HG02970 (cell line): ENCODE measurements at regions not wholly inside any gene's neighbourhood (a gene's known extent, or its start where the extent isn't known, plus 50 kb on each side); places are given as distances from the start of the nearest gene placed in this dataset.

Experiments
- ATAC-seq: cut with Tn5 transposase; IDR thresholded peaks from one replicate; pipeline ENCODE4 v1.9.1; 2021; ENCODE audit warnings: mild to moderate bottlenecking, moderate library complexity, moderate number of reproducible peaks; ENCODE audit not compliant: unreplicated experiment, low FRiP score

DNA sequence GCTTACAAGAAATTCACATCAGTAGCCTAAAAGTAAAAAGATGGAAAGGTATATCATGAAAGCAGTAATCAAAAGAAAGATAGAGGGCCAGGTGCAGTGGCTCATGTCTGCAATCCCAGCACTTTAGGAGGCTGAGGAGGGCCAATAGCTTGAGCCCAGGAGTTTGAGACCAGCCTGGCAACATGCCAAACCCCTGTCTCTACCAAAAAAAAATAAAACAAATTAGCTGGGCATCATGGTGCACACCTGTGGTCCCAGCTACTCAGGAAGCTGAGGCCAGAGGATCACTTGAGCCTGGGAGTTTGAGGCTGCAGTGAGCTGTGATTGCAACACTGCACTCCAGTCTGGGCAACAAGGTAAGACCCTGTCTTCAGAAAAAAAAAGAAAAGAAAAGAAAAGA, 55.5 kb downstream of the GSPT2 start:
- no peak for ATAC-seq

DNA sequence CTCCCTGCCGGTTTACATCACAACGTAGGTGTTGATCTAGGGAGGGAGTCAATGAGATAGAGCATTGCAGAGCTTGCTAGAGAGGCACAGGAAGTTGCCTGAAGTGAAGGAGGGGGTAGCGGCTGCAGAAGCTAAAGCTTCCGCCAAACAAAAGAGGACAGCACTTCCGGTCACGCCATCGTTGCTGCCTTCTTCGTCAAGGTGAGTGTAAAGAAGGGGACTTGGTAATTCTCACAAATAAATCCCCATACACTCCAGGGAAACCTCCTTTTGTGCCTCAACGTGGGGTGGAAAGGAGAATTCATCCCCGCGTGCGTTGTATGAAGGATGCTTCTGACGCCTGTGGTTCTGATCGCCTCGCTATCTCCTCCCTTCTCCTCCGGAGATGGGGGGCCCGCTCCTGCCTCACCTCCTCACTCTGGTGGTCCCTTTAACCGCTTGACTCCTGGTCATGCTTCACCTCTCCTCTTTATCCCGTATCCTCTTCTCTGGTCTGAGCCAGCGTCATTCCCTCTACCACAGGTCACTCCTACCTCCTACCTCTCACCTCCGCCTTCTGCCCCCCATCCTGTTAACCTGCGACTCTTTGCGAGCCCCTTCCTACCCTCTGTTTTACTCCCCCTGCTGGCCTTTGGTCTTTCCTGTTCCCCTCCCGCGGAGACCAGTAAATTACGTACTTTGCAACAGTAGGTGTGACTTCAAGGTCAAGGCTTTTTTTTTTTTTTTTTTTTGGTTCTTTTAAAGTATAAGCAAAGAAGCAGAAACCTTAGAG, 59.9 kb downstream of the GSPT2 start:
- peak; percentile 77 for ATAC-seq

DNA sequence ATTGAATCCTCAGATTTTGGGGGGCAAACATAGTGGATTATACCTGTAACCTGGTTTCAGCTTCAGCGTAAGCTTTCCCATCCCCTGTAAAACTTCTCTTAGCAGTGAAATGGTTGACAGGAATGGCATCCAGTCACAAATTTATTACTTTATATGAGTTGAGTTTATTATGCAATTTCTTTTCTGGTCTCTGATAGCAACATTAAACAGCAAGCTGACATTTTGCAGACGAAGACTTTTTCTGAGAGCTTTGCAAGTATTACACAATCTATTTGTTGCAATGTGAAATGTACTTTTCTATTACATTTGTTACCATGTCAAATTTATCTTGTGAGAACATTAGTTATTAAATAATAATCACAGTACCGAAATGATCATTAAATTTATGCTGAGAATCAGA, 60.6 kb downstream of the GSPT2 start:
- ATAC-seq, result no peak

DNA sequence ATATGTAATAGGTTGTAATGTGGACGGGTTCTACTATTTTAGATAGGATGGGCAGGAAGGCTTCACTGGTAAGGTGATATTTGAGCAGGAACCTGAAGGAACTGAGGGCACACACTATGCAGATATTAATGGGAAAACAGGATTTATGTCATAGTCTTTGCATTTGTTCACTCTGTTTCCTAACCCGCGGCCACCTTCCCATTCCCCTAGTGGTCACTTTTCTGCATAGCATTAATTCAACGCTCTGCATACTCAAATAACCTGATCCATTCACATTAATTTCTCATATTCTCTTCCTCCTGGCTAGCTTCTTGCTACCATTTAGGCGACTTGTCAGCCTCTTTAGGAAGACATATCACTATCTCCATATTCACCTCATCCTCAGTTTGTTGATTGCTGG, 61.5 kb downstream of the GSPT2 start:
- ATAC-seq, result no peak

DNA sequence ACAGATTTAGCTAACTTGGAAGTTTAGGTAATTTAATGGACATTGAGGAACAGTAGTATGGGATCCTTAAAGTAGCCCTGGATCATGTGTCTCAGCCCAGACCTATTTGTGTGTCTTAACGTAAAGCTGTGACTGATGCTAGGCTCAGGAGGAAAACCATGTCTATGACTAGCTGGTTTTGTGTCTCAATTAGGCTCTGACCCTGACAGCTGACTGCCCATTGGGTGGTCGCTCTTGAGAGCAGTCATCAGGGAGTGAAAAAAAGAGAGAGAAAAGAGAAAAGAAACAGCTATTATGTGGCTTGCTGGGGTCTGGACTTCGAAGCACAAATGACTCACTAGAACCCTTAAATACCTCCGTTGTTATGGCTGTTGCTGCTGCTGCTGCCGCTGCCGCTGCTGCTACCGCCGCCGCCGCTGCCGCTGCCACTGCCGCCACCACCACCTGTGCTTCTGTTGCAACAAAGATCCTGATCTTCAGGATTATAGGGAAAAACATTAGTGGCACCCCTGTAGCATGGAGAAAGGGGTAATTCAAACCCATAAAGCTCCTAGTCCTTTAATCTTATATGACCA, 70.7 kb downstream of the GSPT2 start:
- ATAC-seq, result no peak

DNA sequence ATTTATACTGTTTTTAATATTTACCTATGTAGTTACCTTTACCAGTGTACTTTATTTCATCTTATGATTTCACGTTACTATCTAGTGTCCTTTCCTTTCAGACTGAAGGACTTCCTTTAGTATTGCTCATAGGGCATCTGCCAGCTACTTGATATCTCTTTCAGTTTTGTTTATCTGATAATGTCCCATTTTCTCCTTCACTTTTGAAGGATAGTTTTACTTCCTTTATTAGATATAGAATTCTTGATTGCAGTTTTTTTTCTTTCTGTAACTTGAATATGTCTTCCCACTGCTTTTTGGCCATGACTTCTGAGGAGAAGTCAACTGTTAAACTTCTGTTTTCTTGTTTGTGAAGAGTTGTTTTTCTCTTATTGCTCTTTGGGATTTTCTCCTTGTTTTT, 69.4 kb upstream of the MAGED1 start:
- no peak for ATAC-seq

DNA sequence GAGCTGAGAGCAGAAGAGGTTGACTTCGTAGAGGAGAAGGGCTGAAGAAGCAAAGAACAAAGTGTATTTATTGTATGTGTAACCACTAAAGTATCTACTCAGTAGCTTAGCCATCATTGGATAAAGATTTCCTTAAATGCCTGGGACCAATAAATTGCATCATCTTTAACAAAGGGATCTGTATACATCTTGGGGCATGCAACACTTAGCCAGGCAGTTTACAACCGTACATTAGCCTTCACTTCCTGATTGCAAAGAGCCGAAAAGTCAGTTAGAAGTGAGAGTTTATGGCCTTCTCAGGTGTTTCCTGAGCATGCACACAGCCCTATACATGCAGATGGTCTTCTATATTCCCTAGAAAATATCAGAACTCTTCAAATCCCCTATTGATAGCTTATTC, 68.0 kb upstream of the MAGED1 start:
- ATAC-seq, result no peak

DNA sequence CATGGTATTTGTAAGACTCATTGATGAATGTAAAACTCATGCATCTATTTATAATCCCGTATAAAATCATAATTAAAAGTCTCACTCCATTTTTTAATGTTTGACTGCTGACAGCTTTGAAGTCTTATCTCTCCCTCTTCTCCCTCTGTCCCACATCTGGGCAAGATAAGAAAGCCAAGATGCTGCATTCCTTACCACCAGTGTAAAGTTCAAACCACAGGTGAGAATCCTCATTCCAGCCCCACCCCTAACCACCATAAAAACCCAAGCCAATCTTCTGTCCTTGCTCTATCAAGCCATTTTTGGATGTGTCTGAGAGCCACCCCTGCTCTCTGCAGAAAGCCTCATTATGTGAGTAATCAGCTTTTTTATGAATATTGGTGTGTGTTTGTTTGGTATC, 59.3 kb upstream of the MAGED1 start:
- ATAC-seq, result no peak

DNA sequence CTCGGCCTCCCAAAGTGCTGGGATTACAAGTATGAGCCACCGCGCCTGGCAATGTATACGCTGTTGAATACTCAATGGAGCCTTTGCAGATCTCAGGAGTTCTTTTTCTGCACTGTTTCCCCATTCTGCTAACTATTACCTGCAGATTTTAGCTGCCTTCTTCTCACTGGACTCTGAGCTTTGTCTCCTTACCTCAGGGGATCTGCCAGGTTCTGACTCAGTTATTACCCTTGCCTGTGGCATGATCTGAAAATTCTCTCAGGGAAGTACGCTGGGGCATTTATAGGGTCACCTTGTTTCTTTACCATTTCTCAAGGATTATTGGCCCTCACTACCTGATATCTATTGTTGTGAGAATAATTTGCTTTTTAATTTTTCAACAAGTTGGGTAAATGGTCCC, 56.6 kb upstream of the MAGED1 start:
- no peak for ATAC-seq

DNA sequence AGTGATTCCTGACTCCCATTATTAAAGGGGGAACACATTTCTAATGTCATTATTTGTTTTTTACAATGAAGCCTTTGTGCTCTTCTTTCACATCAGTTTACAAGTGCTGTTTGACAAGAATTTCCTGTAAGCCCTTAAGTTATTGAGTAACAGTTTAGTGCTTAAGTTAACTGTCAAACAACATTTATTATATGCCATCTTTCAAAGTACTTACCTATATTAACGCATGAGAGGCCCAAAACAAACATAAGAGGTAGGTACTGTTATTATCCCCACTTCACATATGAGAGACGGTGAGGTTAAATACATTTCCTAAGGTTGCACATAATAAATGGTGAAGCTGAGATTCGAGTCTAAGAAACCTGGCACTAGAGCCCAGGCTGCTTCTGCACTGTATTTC, 56.0 kb upstream of the MAGED1 start:
- no peak for ATAC-seq

DNA sequence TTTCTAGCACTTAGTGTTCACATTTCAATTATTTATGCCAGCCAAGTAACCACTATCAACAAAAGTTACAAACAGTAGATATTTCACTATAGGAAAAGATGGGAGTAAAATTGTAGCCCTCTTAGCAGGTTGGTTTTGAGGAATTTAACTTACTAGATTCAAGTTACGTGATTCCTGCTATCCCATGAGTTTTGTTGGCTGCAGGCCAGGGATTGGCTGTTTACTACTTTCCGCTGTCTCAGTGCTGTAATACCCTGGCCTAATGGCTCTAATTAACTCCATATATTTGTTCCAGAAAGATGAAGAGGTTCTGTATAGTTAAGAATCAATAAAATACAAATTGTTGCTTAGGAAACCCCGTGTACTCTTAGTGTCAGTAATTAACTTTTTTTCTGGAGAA, 55.5 kb upstream of the MAGED1 start:
- ATAC-seq, result no peak
